Fibroblast of pulmonary artery (primary cell): ENCODE measurements at regions not wholly inside any gene's neighbourhood (a gene's known extent, or its start where the extent isn't known, plus 50 kb on each side); places are given as distances from the start of the nearest gene placed in this dataset.

Experiments used
- DNase-seq: peaks from one replicate; pipeline ENCODE4 v3.0.0-alpha.2; 2010; ENCODE audit warnings: low read depth
- H3K4me3 ChIP-seq: replicated peaks from 2 replicates; pipeline ENCODE4 v1.5.1; 2011; ENCODE audit warnings: low read depth, mild to moderate bottlenecking, control low read depth, low read length, moderate library complexity
- CTCF ChIP-seq: IDR thresholded peaks from 2 replicates; pipeline ENCODE4 v1.5.1; 2011; ENCODE audit warnings: mild to moderate bottlenecking, control low read depth, low read length, inconsistent platforms; ENCODE audit errors: missing control alignments

- TF ChIP-seq CTCF, result no peak
- no peak for DNase-seq
Measured at GRCh38 chr7:109926738-109927137, 1164.2 kb upstream of the LRRN3 start.

GRCh38 chr7:109930049-109930448 is 1160.9 kb upstream of the LRRN3 start:
- no peak for TF ChIP-seq CTCF
- no peak for DNase-seq
- H3K4me3 ChIP-seq, result no peak overlapping the region

More at GRCh38 chr7:109926738-109927137, 1164.2 kb upstream of the LRRN3 start:
- H3K4me3 ChIP-seq, result no peak overlapping the region

GRCh38 chr7:109939207-109939606 is 1151.7 kb upstream of the LRRN3 start:
- TF ChIP-seq CTCF, result no peak
- H3K4me3 ChIP-seq, result no peak overlapping the region
- DNase-seq, result no peak

GRCh38 chr7:109945820-109946518 is 1145.0 kb upstream of the LRRN3 start:
- no peak overlapping the region for H3K4me3 ChIP-seq
- TF ChIP-seq CTCF, result no peak
- no peak for DNase-seq

- H3K4me3 ChIP-seq, result no peak overlapping the region
- TF ChIP-seq CTCF, result no peak
- DNase-seq, result no peak
Measured at GRCh38 chr7:109950256-109950655, 1140.7 kb upstream of the LRRN3 start.

- no peak for DNase-seq
- H3K4me3 ChIP-seq, result no peak overlapping the region
- TF ChIP-seq CTCF, result no peak
Measured at GRCh38 chr7:109950821-109951564, 1139.9 kb upstream of the LRRN3 start.
